GM19372 (cell line): ENCODE measurements at regions not wholly inside any gene's neighbourhood (a gene's known extent, or its start where the extent isn't known, plus 50 kb on each side); places are given as distances from the start of the nearest gene placed in this dataset.
"Not testable (repeated sequence)": the region's sequence is repeated elsewhere in the genome, so short reads cannot be mapped to it uniquely, and the experiment has no call there.

Experiments
- ATAC-seq: cut with Tn5 transposase; IDR thresholded peaks from one replicate; pipeline ENCODE4 v1.9.1; 2021; ENCODE audit warnings: mild to moderate bottlenecking, low read depth, moderate library complexity; ENCODE audit not compliant: unreplicated experiment

DNA sequence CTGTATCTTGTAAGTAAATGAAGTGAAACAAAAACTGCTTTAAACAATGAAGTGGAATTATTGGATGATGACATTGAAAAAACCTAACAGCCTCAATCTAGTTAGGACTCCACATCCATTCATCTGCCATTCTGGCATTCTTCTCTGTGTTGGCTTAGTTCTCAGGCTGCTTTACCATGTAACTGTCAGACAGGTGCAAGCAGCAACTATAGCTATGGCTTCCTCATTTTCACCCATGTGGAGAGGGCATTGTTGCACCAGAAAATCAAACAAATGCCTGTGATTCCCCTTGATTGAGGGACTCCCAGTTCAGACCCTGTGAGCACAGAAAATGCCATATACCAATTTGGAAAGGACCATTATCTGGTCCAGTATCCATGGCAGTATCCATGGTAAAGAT, 129.5 kb upstream of the NYAP2 start:
- ATAC-seq, result no peak

- no peak for ATAC-seq
Measured at GRCh38 chr2:225254363-225254762, 145.1 kb upstream of the NYAP2 start.

DNA sequence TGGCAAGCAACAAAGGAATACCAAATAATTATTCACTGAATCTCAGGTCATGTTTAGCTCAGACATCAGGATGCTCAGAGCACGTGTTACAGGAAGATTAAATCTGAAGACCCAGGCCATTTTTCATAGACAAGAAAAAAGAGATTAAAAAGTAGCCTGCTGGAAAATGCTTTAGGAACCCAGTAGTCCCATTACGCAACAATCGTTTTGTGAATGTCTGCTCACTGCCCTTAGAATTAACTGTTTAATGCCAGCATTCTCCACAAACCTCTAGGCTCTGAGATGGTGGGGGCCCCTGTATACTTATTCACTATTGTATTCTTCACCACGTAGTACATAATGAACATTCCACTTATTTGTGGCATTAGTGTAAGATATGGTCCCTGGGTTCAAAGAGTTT, 154.6 kb upstream of the NYAP2 start:
- ATAC-seq, result no peak

DNA sequence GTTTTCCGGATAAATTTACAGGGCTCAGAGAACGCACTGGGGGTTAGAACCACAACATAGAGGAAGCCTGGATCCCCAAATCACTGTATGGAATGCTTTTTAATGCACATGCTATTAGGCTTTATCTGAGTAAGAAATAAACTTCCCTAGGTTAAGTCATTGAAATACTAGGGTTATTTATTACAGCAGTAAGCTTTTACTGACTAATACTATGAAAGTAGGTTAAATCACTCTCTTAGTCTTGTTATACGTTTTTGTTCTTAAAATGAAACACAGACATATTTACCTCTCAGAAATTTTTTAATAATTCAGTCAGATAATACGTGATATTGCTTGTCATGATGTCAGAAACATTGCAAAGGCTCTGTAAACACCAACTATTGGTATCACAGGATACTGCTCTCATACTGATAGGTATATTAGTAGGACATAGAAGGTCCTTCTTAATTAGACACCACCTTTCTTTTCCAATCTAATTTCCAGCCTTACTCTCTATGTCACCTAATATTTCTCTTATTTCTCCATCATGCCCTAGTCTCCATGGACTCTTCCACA, 162.7 kb upstream of the NYAP2 start:
- no peak for ATAC-seq

- ATAC-seq, result no peak
Measured at GRCh38 chr2:225233234-225233633, 166.3 kb upstream of the NYAP2 start.

- no peak for ATAC-seq
Measured at GRCh38 chr2:225231900-225232299, 167.6 kb upstream of the NYAP2 start.

DNA sequence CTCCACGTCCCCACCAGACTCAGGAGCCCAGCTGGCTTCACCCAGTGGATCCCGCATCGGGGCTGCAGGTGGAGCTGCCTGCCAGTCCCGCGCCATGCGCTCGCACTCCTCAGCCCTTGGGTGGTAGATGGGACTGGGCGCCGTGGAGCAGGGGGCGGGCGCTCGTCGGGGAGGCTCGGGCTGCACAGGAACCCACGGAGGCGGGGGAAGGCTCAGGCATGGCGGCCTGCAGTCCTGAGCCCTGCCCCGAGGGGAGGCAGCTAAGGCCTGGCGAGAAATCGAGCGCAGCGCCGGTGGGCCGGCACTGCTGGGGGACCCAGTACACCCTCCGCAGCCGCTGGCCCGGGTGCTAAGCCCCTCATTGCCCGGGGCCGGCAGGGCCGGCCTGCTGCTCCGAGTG, 170.2 kb upstream of the NYAP2 start:
- not testable (repeated sequence) for ATAC-seq

GRCh38 chr2:225226441-225226840, 173.1 kb upstream of the NYAP2 start:
- ATAC-seq, result no peak

- no peak for ATAC-seq
Measured at GRCh38 chr2:225223301-225223700, 176.2 kb upstream of the NYAP2 start.

DNA sequence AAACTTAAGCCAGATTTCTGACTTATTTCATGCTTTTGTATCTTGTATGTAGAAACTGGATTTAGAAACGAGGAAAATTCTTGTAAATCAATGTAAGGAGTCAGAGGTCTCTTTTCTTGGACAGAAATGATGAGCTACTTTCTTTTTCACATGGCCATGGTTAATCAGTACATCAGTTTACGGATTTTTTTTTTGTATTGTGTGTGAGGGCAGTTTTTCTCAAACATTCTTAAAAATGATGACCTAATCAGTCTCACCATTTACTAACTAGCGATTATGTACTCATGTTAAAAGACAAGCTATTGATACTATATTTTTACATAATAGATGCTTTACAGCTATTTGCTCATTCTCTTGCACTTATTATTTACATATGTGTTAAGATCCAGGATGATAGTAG, 165.2 kb upstream of the DOCK10 start:
- no peak for ATAC-seq

DNA sequence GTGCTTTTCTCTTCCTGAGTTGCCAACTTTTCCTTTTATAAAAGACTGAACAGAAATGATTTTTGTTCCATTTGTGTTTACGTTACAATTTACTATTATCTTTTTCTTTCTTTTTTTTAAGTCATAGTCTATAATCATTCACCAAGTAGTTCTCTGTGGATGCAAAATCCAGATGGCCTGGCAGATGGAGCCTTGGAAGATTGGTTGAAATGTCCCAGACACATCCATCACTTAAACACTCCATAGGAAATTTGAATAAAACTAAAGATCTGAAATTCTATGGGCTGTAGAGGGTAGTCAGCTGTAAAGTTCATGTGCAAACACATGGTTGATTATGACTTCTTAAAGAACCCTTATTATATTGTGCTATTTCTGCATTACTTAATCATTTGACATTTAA, 164.8 kb upstream of the DOCK10 start:
- no peak for ATAC-seq

DNA sequence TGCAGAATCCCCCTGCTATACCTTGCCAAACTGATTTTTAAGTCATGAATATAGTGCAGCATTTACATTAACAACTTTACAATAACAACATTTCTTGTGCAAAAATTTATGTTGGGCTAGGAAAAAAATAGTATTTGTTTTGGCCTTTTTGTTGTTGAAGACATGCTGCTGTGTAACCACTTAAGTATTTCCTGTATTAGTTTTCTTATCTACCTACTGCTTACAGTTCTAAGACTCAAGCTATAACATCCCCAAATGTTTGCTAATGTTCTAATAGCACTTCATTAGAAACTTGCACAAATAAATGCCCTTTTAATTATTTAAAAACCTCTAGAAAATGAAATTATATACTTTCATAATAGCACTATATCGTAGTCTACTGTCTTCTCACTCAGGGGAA, 154.3 kb upstream of the DOCK10 start:
- no peak for ATAC-seq

DNA sequence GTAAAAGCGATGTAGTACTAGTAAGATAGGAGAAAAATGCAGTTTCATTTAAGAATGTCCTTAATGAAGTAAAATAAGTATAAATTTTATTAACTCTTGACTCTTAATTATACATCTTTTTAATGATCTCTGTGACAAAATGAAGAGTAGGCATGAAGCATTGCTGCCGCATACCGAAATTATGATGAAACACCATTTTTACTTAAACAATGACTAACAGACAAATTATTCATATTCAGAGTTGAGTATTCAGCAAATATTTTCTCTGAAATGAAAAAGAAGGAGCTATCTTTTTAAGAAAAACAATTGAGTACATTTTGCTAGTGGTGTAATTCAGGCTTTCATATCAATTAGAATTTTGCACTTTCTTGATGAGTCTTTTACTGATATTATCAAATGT, 150.6 kb upstream of the DOCK10 start:
- ATAC-seq, result no peak

- ATAC-seq, result no peak
Measured at GRCh38 chr2:225190987-225191386, 148.7 kb upstream of the DOCK10 start.

DNA sequence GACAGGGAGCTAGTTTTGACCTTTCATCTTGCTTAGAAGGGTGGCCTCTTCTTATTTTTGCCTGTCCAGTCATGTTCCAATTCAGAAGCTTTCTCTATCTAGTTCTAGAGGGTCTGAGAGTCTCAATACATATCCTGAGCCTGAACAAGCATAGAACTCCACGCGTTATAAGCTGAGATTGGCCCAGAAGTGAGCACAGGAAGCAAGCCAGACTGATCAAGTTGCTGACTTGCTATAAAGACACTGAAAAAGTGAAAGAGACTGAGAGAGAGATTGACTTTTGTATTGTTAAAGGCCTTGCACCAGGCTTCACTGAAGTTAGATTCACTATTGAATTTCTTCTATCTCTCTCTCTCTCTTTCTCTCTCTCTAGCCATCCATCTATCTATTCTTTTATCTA, 142.7 kb upstream of the DOCK10 start:
- ATAC-seq, result no peak

DNA sequence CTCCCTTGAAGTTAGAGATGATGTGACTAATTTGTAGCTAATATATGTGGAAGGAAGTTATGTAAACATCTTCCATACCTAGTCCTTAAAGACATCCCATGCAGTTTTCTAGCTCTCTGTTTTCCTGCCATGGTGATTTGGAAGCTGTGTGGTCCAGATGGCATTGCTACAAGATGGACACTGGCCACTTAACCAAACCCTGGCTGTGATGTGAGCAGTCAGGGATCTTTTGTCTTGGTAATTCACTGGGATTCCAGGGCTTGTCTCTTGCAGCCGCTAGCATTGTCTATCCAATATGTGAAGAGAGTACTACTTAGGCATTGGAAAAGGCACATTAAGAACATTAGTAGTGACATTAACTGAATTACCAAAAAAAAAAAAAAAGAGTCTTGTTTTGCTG, 139.9 kb upstream of the DOCK10 start:
- no peak for ATAC-seq

- ATAC-seq, result no peak
Measured at GRCh38 chr2:225177098-225177497, 134.8 kb upstream of the DOCK10 start.

DNA sequence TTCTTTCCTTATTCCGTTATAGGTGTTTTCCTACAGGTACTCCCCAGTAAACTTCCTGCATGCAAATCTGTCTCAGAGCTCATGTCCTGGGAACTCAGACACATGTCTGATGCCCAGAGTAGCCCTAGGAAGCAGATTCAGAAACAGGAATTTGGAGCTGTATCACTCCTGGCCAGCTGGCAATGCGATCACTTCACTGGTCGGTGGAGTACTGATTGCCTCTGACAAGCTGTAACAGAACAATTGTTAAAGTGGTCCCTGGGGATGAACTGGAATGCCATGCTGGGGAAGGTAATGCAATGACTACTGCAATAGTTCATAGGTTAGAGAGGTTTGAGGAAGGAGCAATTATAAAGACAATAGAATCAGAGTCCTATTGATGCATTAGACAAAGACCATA, 131.6 kb upstream of the DOCK10 start:
- ATAC-seq, result no peak

- ATAC-seq, result no peak
Measured at GRCh38 chr2:225171350-225171749, 129.1 kb upstream of the DOCK10 start.

GRCh38 chr2:225170162-225170561, 127.9 kb upstream of the DOCK10 start:
- ATAC-seq, result no peak

GRCh38 chr2:225169396-225169795, 127.1 kb upstream of the DOCK10 start:
- ATAC-seq, result no peak

- ATAC-seq, result no peak
Measured at GRCh38 chr2:225165052-225165451, 122.8 kb upstream of the DOCK10 start.

DNA sequence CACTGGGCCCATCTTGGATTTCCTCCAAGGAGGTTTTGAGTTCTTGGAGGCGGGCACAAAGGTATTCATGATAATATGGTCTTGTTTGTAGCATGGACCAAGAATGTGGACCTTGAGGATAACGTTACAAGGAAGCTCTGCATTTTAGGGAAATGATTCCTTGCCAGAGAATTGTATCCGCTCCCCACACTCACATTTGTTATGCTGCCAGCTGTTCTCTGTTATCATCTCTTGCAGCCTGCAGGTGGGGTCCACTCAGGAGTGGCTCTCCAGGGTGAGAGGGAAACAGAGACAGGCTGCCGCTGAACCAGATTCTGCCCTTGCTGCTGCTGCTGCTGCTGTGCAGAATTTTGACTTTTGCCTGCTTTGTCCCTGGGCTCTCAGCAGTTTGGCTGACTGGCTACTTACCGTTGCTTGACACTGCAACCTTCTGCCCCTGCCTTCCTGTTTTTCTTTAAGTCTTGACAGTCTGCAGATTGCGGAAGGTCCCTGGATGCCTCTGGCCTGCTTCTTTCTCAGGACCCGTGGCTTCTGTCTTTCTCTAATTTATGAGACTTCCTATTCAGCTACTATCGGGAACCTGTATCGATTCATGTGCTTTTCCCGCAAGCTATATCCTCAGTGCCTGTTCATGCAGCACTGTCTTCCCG, 122.3 kb upstream of the DOCK10 start:
- no peak for ATAC-seq
